ENCODE measurements at regions not wholly inside any gene's neighbourhood (a gene's known extent, or its start where the extent isn't known, plus 50 kb on each side); places are given as distances from the start of the nearest gene placed in this dataset.

GRCh38 chr1:221903594-221903993 is 161.7 kb upstream of the DUSP10 start:
- H3K4me3 ChIP-seq (ENCODE audit: low read length): no peak overlapping the region
- H3K27ac ChIP-seq (ENCODE audit: low read length): no peak overlapping the region
- no peaks in the 10 kb centered on the region for H3K27me3 ChIP-seq (ENCODE audit: control insufficient read depth, insufficient read depth, low read length)
- H3K36me3 ChIP-seq (ENCODE audit: control insufficient read depth, insufficient read depth, low read length): no peaks in the 10 kb centered on the region
- H3K9me3 ChIP-seq (ENCODE audit: control insufficient read depth, low read depth, low read length): no peaks in the 10 kb centered on the region
- DNase-seq: no peak
- H3K4me1 ChIP-seq (ENCODE audit: control insufficient read depth, insufficient read depth, low read length): no peaks in the 10 kb centered on the region
- no CpG with 5 or more reads among the region's 6 CpGs for WGBS (ENCODE audit: insufficient coverage, low lambda C conversion rate)

GRCh38 chr1:221902961-221903360 is 161.1 kb upstream of the DUSP10 start:
- DNase-seq: no peak
- no CpG with 5 or more reads among the region's 7 CpGs for WGBS (ENCODE audit: insufficient coverage, low lambda C conversion rate)
- no peaks in the 10 kb centered on the region for H3K27me3 ChIP-seq (ENCODE audit: control insufficient read depth, insufficient read depth, low read length)

GRCh38 chr1:221900678-221901077 is 158.8 kb upstream of the DUSP10 start:
- no peak for DNase-seq
- H3K27ac ChIP-seq (ENCODE audit: low read length): no peak overlapping the region
- H3K9me3 ChIP-seq (ENCODE audit: control insufficient read depth, low read depth, low read length): no peaks in the 10 kb centered on the region
- no peaks in the 10 kb centered on the region for H3K4me1 ChIP-seq (ENCODE audit: control insufficient read depth, insufficient read depth, low read length)
- no peaks in the 10 kb centered on the region for H3K27me3 ChIP-seq (ENCODE audit: control insufficient read depth, insufficient read depth, low read length)
- no peaks in the 10 kb centered on the region for H3K36me3 ChIP-seq (ENCODE audit: control insufficient read depth, insufficient read depth, low read length)
- WGBS (ENCODE audit: insufficient coverage, low lambda C conversion rate): no CpG with 5 or more reads among the region's 3 CpGs
- H3K4me3 ChIP-seq (ENCODE audit: low read length): no peak overlapping the region

More at GRCh38 chr1:221902961-221903360, 161.1 kb upstream of the DUSP10 start:
- Histone ChIP-seq H3K4me3 (ENCODE audit: low read length) (no peak overlapping the region), H3K27ac (ENCODE audit: low read length) (no peak overlapping the region), H3K36me3 (ENCODE audit: control insufficient read depth, insufficient read depth, low read length) (no peaks in the 10 kb centered on the region), H3K9me3 (ENCODE audit: control insufficient read depth, low read depth, low read length) (no peaks in the 10 kb centered on the region), H3K4me1 (ENCODE audit: control insufficient read depth, insufficient read depth, low read length) (no peaks in the 10 kb centered on the region)

- Histone ChIP-seq H3K4me1 (ENCODE audit: control insufficient read depth, insufficient read depth, low read length) (no peaks in the 10 kb centered on the region), H3K27me3 (ENCODE audit: control insufficient read depth, insufficient read depth, low read length) (no peaks in the 10 kb centered on the region), H3K36me3 (ENCODE audit: control insufficient read depth, insufficient read depth, low read length) (no peaks in the 10 kb centered on the region), H3K4me3 (ENCODE audit: low read length) (no peak overlapping the region), H3K9me3 (ENCODE audit: control insufficient read depth, low read depth, low read length) (no peaks in the 10 kb centered on the region), H3K27ac (ENCODE audit: low read length) (no peak overlapping the region)
- no CpG with 5 or more reads among the region's 3 CpGs for WGBS (ENCODE audit: insufficient coverage, low lambda C conversion rate)
- DNase-seq: no peak
Observed at GRCh38 chr1:221897321-221897721, 155.4 kb upstream of the DUSP10 start.

GRCh38 chr1:221892301-221892830 is 150.5 kb upstream of the DUSP10 start:
- Histone ChIP-seq H3K9me3 (ENCODE audit: control insufficient read depth, low read depth, low read length) (no peaks in the 10 kb centered on the region), H3K27ac (ENCODE audit: low read length) (no peak overlapping the region), H3K4me3 (ENCODE audit: low read length) (no peak overlapping the region), H3K27me3 (ENCODE audit: control insufficient read depth, insufficient read depth, low read length) (no peaks in the 10 kb centered on the region), H3K36me3 (ENCODE audit: control insufficient read depth, insufficient read depth, low read length) (no peaks in the 10 kb centered on the region), H3K4me1 (ENCODE audit: control insufficient read depth, insufficient read depth, low read length) (no peaks in the 10 kb centered on the region)
- WGBS (ENCODE audit: insufficient coverage, low lambda C conversion rate): no CpG with 5 or more reads among the region's 1 CpG
- DNase-seq: no peak

- DNase-seq: no peak
- no peaks in the 10 kb centered on the region for H3K4me1 ChIP-seq (ENCODE audit: control insufficient read depth, insufficient read depth, low read length)
- H3K36me3 ChIP-seq (ENCODE audit: control insufficient read depth, insufficient read depth, low read length): no peaks in the 10 kb centered on the region
- no peaks in the 10 kb centered on the region for H3K27me3 ChIP-seq (ENCODE audit: control insufficient read depth, insufficient read depth, low read length)
- no CpG with 5 or more reads among the region's 1 CpG for WGBS (ENCODE audit: insufficient coverage, low lambda C conversion rate)
- H3K9me3 ChIP-seq (ENCODE audit: control insufficient read depth, low read depth, low read length): no peaks in the 10 kb centered on the region
- H3K4me3 ChIP-seq (ENCODE audit: low read length): no peak overlapping the region
- H3K27ac ChIP-seq (ENCODE audit: low read length): no peak overlapping the region
Observed at GRCh38 chr1:221891708-221892107, 149.8 kb upstream of the DUSP10 start.

GRCh38 chr1:221888801-221889200 is 146.9 kb upstream of the DUSP10 start:
- no peak for DNase-seq
- WGBS (ENCODE audit: insufficient coverage, low lambda C conversion rate): no CpG with 5 or more reads among the region's 5 CpGs
- Histone ChIP-seq H3K27me3 (ENCODE audit: control insufficient read depth, insufficient read depth, low read length) (no peaks in the 10 kb centered on the region), H3K4me1 (ENCODE audit: control insufficient read depth, insufficient read depth, low read length) (no peaks in the 10 kb centered on the region), H3K9me3 (ENCODE audit: control insufficient read depth, low read depth, low read length) (no peaks in the 10 kb centered on the region), H3K27ac (ENCODE audit: low read length) (no peak overlapping the region), H3K4me3 (ENCODE audit: low read length) (no peak overlapping the region), H3K36me3 (ENCODE audit: control insufficient read depth, insufficient read depth, low read length) (no peaks in the 10 kb centered on the region)

- no peak for DNase-seq
- Histone ChIP-seq H3K27me3 (ENCODE audit: control insufficient read depth, insufficient read depth, low read length) (no peaks in the 10 kb centered on the region), H3K4me1 (ENCODE audit: control insufficient read depth, insufficient read depth, low read length) (no peaks in the 10 kb centered on the region), H3K4me3 (ENCODE audit: low read length) (no peak overlapping the region), H3K36me3 (ENCODE audit: control insufficient read depth, insufficient read depth, low read length) (no peaks in the 10 kb centered on the region), H3K9me3 (ENCODE audit: control insufficient read depth, low read depth, low read length) (no peaks in the 10 kb centered on the region), H3K27ac (ENCODE audit: low read length) (no peak overlapping the region)
- 100% methylated on average over 1 of the region's 11 CpGs for WGBS (ENCODE audit: insufficient coverage, low lambda C conversion rate)
Observed at GRCh38 chr1:221888218-221888617, 146.3 kb upstream of the DUSP10 start.

- H3K4me3 ChIP-seq (ENCODE audit: low read length): no peak overlapping the region
- WGBS (ENCODE audit: insufficient coverage, low lambda C conversion rate): 80% methylated on average over 1 of the region's 2 CpGs
- H3K9me3 ChIP-seq (ENCODE audit: control insufficient read depth, low read depth, low read length): no peaks in the 10 kb centered on the region
- no peak for DNase-seq
- H3K36me3 ChIP-seq (ENCODE audit: control insufficient read depth, insufficient read depth, low read length): no peaks in the 10 kb centered on the region
- no peak overlapping the region for H3K27ac ChIP-seq (ENCODE audit: low read length)
- no peaks in the 10 kb centered on the region for H3K27me3 ChIP-seq (ENCODE audit: control insufficient read depth, insufficient read depth, low read length)
- H3K4me1 ChIP-seq (ENCODE audit: control insufficient read depth, insufficient read depth, low read length): no peaks in the 10 kb centered on the region
Observed at GRCh38 chr1:221887758-221888157, 145.9 kb upstream of the DUSP10 start.

GRCh38 chr1:221887415-221887746 is 145.5 kb upstream of the DUSP10 start:
- Histone ChIP-seq H3K4me1 (ENCODE audit: control insufficient read depth, insufficient read depth, low read length) (no peaks in the 10 kb centered on the region), H3K27ac (ENCODE audit: low read length) (no peak overlapping the region), H3K4me3 (ENCODE audit: low read length) (no peak overlapping the region), H3K36me3 (ENCODE audit: control insufficient read depth, insufficient read depth, low read length) (no peaks in the 10 kb centered on the region), H3K27me3 (ENCODE audit: control insufficient read depth, insufficient read depth, low read length) (no peaks in the 10 kb centered on the region), H3K9me3 (ENCODE audit: control insufficient read depth, low read depth, low read length) (no peaks in the 10 kb centered on the region)
- 100% methylated on average over 1 of the region's 3 CpGs for WGBS (ENCODE audit: insufficient coverage, low lambda C conversion rate)
- no peak for DNase-seq

- no peak overlapping the region for H3K4me3 ChIP-seq (ENCODE audit: low read length)
- H3K27ac ChIP-seq (ENCODE audit: low read length): no peak overlapping the region
- no peaks in the 10 kb centered on the region for H3K4me1 ChIP-seq (ENCODE audit: control insufficient read depth, insufficient read depth, low read length)
- DNase-seq: no peak
- no CpG with 5 or more reads among the region's 7 CpGs for WGBS (ENCODE audit: insufficient coverage, low lambda C conversion rate)
- no peaks in the 10 kb centered on the region for H3K27me3 ChIP-seq (ENCODE audit: control insufficient read depth, insufficient read depth, low read length)
- H3K9me3 ChIP-seq (ENCODE audit: control insufficient read depth, low read depth, low read length): no peaks in the 10 kb centered on the region
- no peaks in the 10 kb centered on the region for H3K36me3 ChIP-seq (ENCODE audit: control insufficient read depth, insufficient read depth, low read length)
Observed at GRCh38 chr1:221886743-221887414, 145.0 kb upstream of the DUSP10 start.
